Kidney (tissue), 13 donors: ENCODE measurements at regions not wholly inside any gene's neighbourhood (a gene's known extent, or its start where the extent isn't known, plus 50 kb on each side); places are given as distances from the start of the nearest gene placed in this dataset.

Source experiments
- DNase-seq, 5 donors: peaks; one replicate each; pipeline ENCODE4 v3.0.0-alpha.2; 2013 to 2020
- FAIRE-seq: peaks from 2 replicates; lab custom pipeline; 2012; peaks lifted over from hg19 to GRCh38; lab: Jason Lieb, UNC
- H3K27ac ChIP-seq, 2 donors: one replicate each; pipeline ENCODE4 v1.7.0; 2013; ENCODE audit warnings: low read depth in 2 of 2, low read length in 2 of 2, inconsistent platforms in 1 of 2
- H3K27me3 ChIP-seq: one replicate; pipeline ENCODE4 v1.7.1; 2013; ENCODE audit warnings: low read length, inconsistent platforms; ENCODE audit not compliant: control insufficient read depth, insufficient read depth
- H3K36me3 ChIP-seq, 3 donors: one replicate each; pipeline versions ENCODE4 v1.7.0 to v1.7.1; 2013; ENCODE audit warnings: low read length in 3 of 3, control low read depth in 1 of 3, inconsistent platforms in 1 of 3; ENCODE audit not compliant: insufficient read depth in 3 of 3, control insufficient read depth in 2 of 3
- H3K4me1 ChIP-seq, 3 donors: one replicate each; pipeline versions ENCODE4 v1.7.0 to v1.7.1; 2013; ENCODE audit warnings: low read length in 3 of 3, inconsistent platforms in 1 of 3, low read depth in 1 of 3; ENCODE audit not compliant: control insufficient read depth in 2 of 3, insufficient read depth in 2 of 3
- H3K4me3 ChIP-seq, 3 donors: one replicate each; pipeline versions ENCODE4 v1.7.0 to v1.8.1; 2013; ENCODE audit warnings: low read length in 3 of 3, control low read depth in 1 of 3, inconsistent platforms in 1 of 3
- H3K9ac ChIP-seq, 3 donors: one replicate each; pipeline versions ENCODE4 v1.7.0 to v1.7.1; 2013; ENCODE audit warnings: low read length in 3 of 3, control low read depth in 1 of 3, inconsistent platforms in 1 of 3
- H3K9me3 ChIP-seq, 3 donors: one replicate each; pipeline versions ENCODE4 v1.7.0 to v1.7.1; 2013; ENCODE audit warnings: low read length in 3 of 3, control low read depth in 1 of 3, inconsistent platforms in 1 of 3; ENCODE audit not compliant: control insufficient read depth in 2 of 3, insufficient read depth in 1 of 3
- CTCF ChIP-seq: IDR thresholded peaks from 3 replicates; pipeline ENCODE4 v1.5.1; 2012; ENCODE audit warnings: mild to moderate bottlenecking, moderate library complexity, borderline replicate concordance; ENCODE audit not compliant: insufficient read depth; ENCODE audit errors: extremely low read depth
- intact Hi-C: fragments of 100-400 bp; cut with DNase I; formaldehyde crosslinking; loops from one replicate; pipeline ENCODE4 v1.11.1; 2022
- donor health status: control.
- donor health status: control.
- donor health status: control.
- donor health status: control.
- donor health status: control.
- donor health status: DM: yes; HTN: yes; CAD: no.
- donor health status: Normal renal cell carcinoma (clear cell type).

- Histone ChIP-seq H3K4me3 (no peak overlapping the region), H3K27me3 (no peaks in the 10 kb centered on the region), H3K36me3 (no peaks in the 10 kb centered on the region), H3K4me1 (no peaks in the 10 kb centered on the region), H3K9ac (no peak overlapping the region), H3K27ac (no peak overlapping the region), H3K9me3 (no peaks in the 10 kb centered on the region)
- intact Hi-C loops = no loop called here
- no peak for FAIRE-seq
- no peak for TF ChIP-seq CTCF
- no peak for DNase-seq
Observed at GRCh38 chr3:25086721-25087120, 341.3 kb upstream of the RARB start.

GRCh38 chr3:25088284-25088683, 339.8 kb upstream of the RARB start:
- Histone ChIP-seq H3K36me3 (no peaks in the 10 kb centered on the region), H3K9me3 (no peaks in the 10 kb centered on the region), H3K27ac (no peak overlapping the region), H3K9ac (no peak overlapping the region), H3K4me3 (no peak overlapping the region), H3K4me1 (no peaks in the 10 kb centered on the region), H3K27me3 (no peaks in the 10 kb centered on the region)
- no peak for FAIRE-seq
- no peak for TF ChIP-seq CTCF
- intact Hi-C loops = no loop called here
- peak in 3 of 5 donors; percentile 25 to 65 (median 53) for DNase-seq

- no peak for FAIRE-seq
- TF ChIP-seq CTCF = no peak
- H3K27me3 ChIP-seq = no peaks in the 10 kb centered on the region
Observed at GRCh38 chr3:25090698-25091453, 337.2 kb upstream of the RARB start.

More at GRCh38 chr3:25090698-25091453, 337.2 kb upstream of the RARB start:
- Histone ChIP-seq H3K36me3 (no peaks in the 10 kb centered on the region), H3K9me3 (no peaks in the 10 kb centered on the region), H3K4me1 (no peaks in the 10 kb centered on the region), H3K27ac (no peak overlapping the region), H3K9ac (no peak overlapping the region), H3K4me3 (no peak overlapping the region)
- intact Hi-C loops = no loop called here
- DNase-seq = no peak
